ENCODE measurements at regions not wholly inside any gene's neighbourhood (a gene's known extent, or its start where the extent isn't known, plus 50 kb on each side); places are given as distances from the start of the nearest gene placed in this dataset.

GRCh38 chr11:104623518-104623917 is 274.7 kb downstream of the CASP12 start:
- no peak overlapping the region for H3K27ac Mint-ChIP-seq
- Histone ChIP-seq H4K20me1 (ENCODE audit: low read depth) (no peaks in the 10 kb centered on the region), H3K4me3 (no peak overlapping the region), H3K27ac (no peak overlapping the region), H3K4me1 (no peaks in the 10 kb centered on the region), H3K9ac (no peak overlapping the region), H3K27me3 (no peaks in the 10 kb centered on the region), H3F3A (ENCODE audit: low read depth) (no peaks in the 10 kb centered on the region), H2AFZ (replicated peaks) (no peak overlapping the region), H3K79me2 (ENCODE audit: low read depth) (no peaks in the 10 kb centered on the region), H3K9me3 (ENCODE audit: low read depth) (no peaks in the 10 kb centered on the region), H3K4me2 (no peak overlapping the region), H3K36me3 (no peaks in the 10 kb centered on the region)
- no peaks in the 10 kb centered on the region for H3K4me1 Mint-ChIP-seq
- TF ChIP-seq EZH2phosphoT487 (IDR thresholded peaks at IDR 0.05) = no peak
- TF ChIP-seq CTCF (IDR thresholded peaks at IDR 0.05) = no peak
- no peak for TF ChIP-seq EZH2 (IDR thresholded peaks at IDR 0.05)
- no peaks in the 10 kb centered on the region for H3K27me3 Mint-ChIP-seq (ENCODE audit: insufficient read depth, low read depth)
- no peak overlapping the region for H3K4me3 Mint-ChIP-seq
- H3K9me3 Mint-ChIP-seq = no peaks in the 10 kb centered on the region
- DNase-seq (ENCODE audit: low spot score) = no peak
- H3K36me3 Mint-ChIP-seq = no peaks in the 10 kb centered on the region

GRCh38 chr11:104620991-104621390 is 277.3 kb downstream of the CASP12 start:
- Histone ChIP-seq H3K4me1 (no peaks in the 10 kb centered on the region), H3K36me3 (no peaks in the 10 kb centered on the region), H3K27me3 (no peaks in the 10 kb centered on the region), H3K9ac (no peak overlapping the region), H3F3A (ENCODE audit: low read depth) (no peaks in the 10 kb centered on the region), H3K9me3 (ENCODE audit: low read depth) (no peaks in the 10 kb centered on the region), H3K4me2 (no peak overlapping the region), H3K27ac (no peak overlapping the region), H3K4me3 (no peak overlapping the region), H4K20me1 (ENCODE audit: low read depth) (no peaks in the 10 kb centered on the region), H3K79me2 (ENCODE audit: low read depth) (no peaks in the 10 kb centered on the region), H2AFZ (replicated peaks) (no peak overlapping the region)
- Mint-ChIP-seq H3K4me1 (no peaks in the 10 kb centered on the region), H3K27ac (no peak overlapping the region), H3K36me3 (no peaks in the 10 kb centered on the region), H3K4me3 (no peak overlapping the region), H3K9me3 (peaks cover 6% of the 10 kb centered on the region), H3K27me3 (ENCODE audit: insufficient read depth, low read depth) (no peaks in the 10 kb centered on the region)
- TF ChIP-seq CTCF (IDR thresholded peaks at IDR 0.05) = no peak
- no peak for DNase-seq (ENCODE audit: low spot score)

- Histone ChIP-seq H3F3A (ENCODE audit: low read depth) (no peaks in the 10 kb centered on the region), H3K9ac (no peak overlapping the region), H4K20me1 (ENCODE audit: low read depth) (no peaks in the 10 kb centered on the region), H2AFZ (replicated peaks) (no peak overlapping the region), H3K79me2 (ENCODE audit: low read depth) (no peaks in the 10 kb centered on the region), H3K27ac (no peak overlapping the region), H3K9me3 (ENCODE audit: low read depth) (no peaks in the 10 kb centered on the region), H3K4me2 (no peak overlapping the region), H3K4me1 (no peaks in the 10 kb centered on the region), H3K36me3 (no peaks in the 10 kb centered on the region), H3K27me3 (no peaks in the 10 kb centered on the region), H3K4me3 (no peak overlapping the region)
- no peaks in the 10 kb centered on the region for H3K36me3 Mint-ChIP-seq
- H3K27me3 Mint-ChIP-seq (ENCODE audit: insufficient read depth, low read depth) = no peaks in the 10 kb centered on the region
- no peak for DNase-seq (ENCODE audit: low spot score)
- no peak overlapping the region for H3K4me3 Mint-ChIP-seq
- H3K4me1 Mint-ChIP-seq = no peaks in the 10 kb centered on the region
- peaks cover 6% of the 10 kb centered on the region for H3K9me3 Mint-ChIP-seq
- TF ChIP-seq EZH2phosphoT487 (IDR thresholded peaks at IDR 0.05) (no peak), EZH2 (IDR thresholded peaks at IDR 0.05) (no peak), CTCF (IDR thresholded peaks at IDR 0.05) (no peak)
- no peak overlapping the region for H3K27ac Mint-ChIP-seq
Observed at GRCh38 chr11:104619751-104620150, 278.5 kb downstream of the CASP12 start.

- H3K27me3 Mint-ChIP-seq (ENCODE audit: insufficient read depth, low read depth) = no peaks in the 10 kb centered on the region
- Histone ChIP-seq H4K20me1 (ENCODE audit: low read depth) (no peaks in the 10 kb centered on the region), H3F3A (ENCODE audit: low read depth) (no peaks in the 10 kb centered on the region), H3K27ac (no peak overlapping the region), H3K27me3 (no peaks in the 10 kb centered on the region), H2AFZ (replicated peaks) (no peak overlapping the region), H3K4me2 (no peak overlapping the region), H3K9me3 (ENCODE audit: low read depth) (no peaks in the 10 kb centered on the region), H3K36me3 (no peaks in the 10 kb centered on the region), H3K4me3 (no peak overlapping the region), H3K79me2 (ENCODE audit: low read depth) (no peaks in the 10 kb centered on the region), H3K4me1 (no peaks in the 10 kb centered on the region), H3K9ac (no peak overlapping the region)
- H3K4me1 Mint-ChIP-seq = no peaks in the 10 kb centered on the region
- H3K9me3 Mint-ChIP-seq = peaks cover 6% of the 10 kb centered on the region
- no peaks in the 10 kb centered on the region for H3K36me3 Mint-ChIP-seq
- TF ChIP-seq EZH2phosphoT487 (IDR thresholded peaks at IDR 0.05) (no peak), CTCF (IDR thresholded peaks at IDR 0.05) (no peak), EZH2 (IDR thresholded peaks at IDR 0.05) (no peak)
- no peak for DNase-seq (ENCODE audit: low spot score)
- H3K27ac Mint-ChIP-seq = no peak overlapping the region
- no peak overlapping the region for H3K4me3 Mint-ChIP-seq
Observed at GRCh38 chr11:104618954-104619353, 279.3 kb downstream of the CASP12 start.
